Ovary (tissue), 3 donors: ENCODE measurements at regions not wholly inside any gene's neighbourhood (a gene's known extent, or its start where the extent isn't known, plus 50 kb on each side); places are given as distances from the start of the nearest gene placed in this dataset.

ENCODE experiments used
- EP300 ChIP-seq: sonication (generic); formaldehyde crosslinking; IDR thresholded peaks from one replicate; pipeline ENCODE4 v1.6.1; 2017; ENCODE audit warnings: antibody characterized with exemption
- TF ChIP-seq, protein P1 (sequence below), 3 donors: fragments of 450-650 bp in 2 of 3; fragments of 200-600 bp in 1 of 3; IDR thresholded peaks; one replicate each; pipeline versions ENCODE4 v1.5.1 to v1.8.0; 2016 to 2022; ENCODE audit warnings: antibody characterized with exemption in 3 of 3, mild to moderate bottlenecking in 1 of 3
- donor health status: DM: no; HTN: no; CAD: no.

DNA sequence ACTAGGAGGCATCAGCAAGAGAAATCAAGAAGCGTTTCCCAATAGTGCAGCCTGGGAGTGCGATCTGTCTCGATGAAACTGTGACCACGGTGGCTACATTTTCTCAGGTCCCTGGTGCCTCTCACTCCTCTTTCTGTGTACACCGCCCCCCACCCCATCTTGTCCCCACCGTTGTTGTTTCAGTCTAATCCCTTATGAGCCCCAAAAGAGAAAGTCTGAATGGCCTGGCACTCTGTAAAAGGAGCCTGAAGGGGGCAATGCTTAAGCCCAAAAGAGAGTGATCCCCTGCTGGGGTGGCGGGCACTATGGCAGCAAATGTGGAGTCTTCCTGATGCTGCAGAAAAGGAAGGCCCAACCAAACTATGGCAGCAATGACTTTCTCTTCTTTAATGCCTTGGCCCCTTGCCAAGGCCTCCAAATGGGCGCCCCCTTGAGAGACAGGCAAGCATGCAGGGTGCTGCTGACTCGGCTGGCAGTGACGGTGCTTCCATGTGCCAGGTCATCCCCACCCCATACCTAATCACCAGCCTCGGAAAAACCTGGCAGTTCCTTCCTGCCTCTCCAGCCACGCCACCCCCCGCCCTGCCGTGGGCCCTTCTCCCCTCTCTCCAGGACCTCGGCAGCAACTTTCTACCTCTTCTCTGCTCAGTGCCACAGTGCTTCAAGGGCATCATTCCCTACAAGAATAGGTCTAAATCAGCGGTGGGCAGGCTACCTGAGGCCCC is 123.0 kb downstream of the CYP26B1 start:
- TF ChIP-seq, protein P1, sequence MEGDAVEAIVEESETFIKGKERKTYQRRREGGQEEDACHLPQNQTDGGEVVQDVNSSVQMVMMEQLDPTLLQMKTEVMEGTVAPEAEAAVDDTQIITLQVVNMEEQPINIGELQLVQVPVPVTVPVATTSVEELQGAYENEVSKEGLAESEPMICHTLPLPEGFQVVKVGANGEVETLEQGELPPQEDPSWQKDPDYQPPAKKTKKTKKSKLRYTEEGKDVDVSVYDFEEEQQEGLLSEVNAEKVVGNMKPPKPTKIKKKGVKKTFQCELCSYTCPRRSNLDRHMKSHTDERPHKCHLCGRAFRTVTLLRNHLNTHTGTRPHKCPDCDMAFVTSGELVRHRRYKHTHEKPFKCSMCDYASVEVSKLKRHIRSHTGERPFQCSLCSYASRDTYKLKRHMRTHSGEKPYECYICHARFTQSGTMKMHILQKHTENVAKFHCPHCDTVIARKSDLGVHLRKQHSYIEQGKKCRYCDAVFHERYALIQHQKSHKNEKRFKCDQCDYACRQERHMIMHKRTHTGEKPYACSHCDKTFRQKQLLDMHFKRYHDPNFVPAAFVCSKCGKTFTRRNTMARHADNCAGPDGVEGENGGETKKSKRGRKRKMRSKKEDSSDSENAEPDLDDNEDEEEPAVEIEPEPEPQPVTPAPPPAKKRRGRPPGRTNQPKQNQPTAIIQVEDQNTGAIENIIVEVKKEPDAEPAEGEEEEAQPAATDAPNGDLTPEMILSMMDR (IDR thresholded peaks at IDR 0.05) = no peak
- no peak for TF ChIP-seq EP300
